Omental fat pad (tissue), 3 donors: ENCODE measurements at regions not wholly inside any gene's neighbourhood (a gene's known extent, or its start where the extent isn't known, plus 50 kb on each side); places are given as distances from the start of the nearest gene placed in this dataset.
"Not testable (repeated sequence)": the region's sequence is repeated elsewhere in the genome, so short reads cannot be mapped to it uniquely, and the experiment has no call there.

Experiments used
- ATAC-seq: fragments of 150-250 bp; one replicate; pipeline ENCODE4 v1.9.1; 2016; ENCODE audit warnings: mild to moderate bottlenecking, moderate library complexity; ENCODE audit not compliant: low FRiP score
- DNase-seq: peaks from one replicate; pipeline ENCODE4 v3.0.0-alpha.2; 2019; ENCODE audit warnings: low spot score
- CTCF ChIP-seq, 3 donors: fragments of 450-650 bp; IDR thresholded peaks; one replicate each; pipeline ENCODE4 v1.5.1; 2016 to 2017; ENCODE audit warnings: antibody characterized with exemption in 3 of 3, mild to moderate bottlenecking in 3 of 3, moderate library complexity in 2 of 3

DNA sequence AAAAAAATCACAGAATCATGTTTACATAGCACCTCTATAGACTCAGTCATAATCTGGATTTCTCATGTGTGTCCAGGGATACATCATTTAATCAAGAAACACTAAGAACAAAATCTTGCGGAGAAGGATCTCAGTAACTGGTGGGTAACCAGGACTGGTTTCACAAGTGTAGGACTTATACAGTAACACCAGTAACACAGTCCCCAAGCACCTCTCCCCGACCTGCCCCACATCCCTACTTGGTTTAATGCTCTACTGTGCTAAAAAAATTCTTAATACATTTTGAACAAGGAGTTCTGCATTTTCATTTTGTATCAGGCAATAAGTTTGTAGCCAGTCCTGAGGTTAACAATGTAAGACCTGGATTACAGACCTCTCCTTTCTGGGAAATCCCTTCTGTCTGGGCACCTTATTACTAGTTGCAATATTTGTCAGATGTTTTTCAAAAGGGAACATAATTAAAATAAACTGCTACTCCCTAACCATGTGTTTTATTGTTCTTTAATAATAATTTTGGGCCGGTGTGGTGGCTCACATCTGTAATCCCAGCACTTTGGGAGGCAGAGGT is 57.6 kb upstream of the BBX start:
- no peak for TF ChIP-seq CTCF (IDR thresholded peaks at IDR 0.05)
- DNase-seq = no peak
- ATAC-seq = no peak

- no peak for DNase-seq
- TF ChIP-seq CTCF (IDR thresholded peaks at IDR 0.05) = no peak
- no peak for ATAC-seq
These were observed 54.0 kb upstream of the BBX start for GRCh38 chr3:107468782-107469181.

- ATAC-seq = not testable (repeated sequence)
These were observed 52.3 kb upstream of the BBX start for GRCh38 chr3:107470496-107470895.

More at GRCh38 chr3:107470496-107470895, 52.3 kb upstream of the BBX start:
- DNase-seq = not testable (repeated sequence)
